ENCODE measurements at regions not wholly inside any gene's neighbourhood (a gene's known extent, or its start where the extent isn't known, plus 50 kb on each side); places are given as distances from the start of the nearest gene placed in this dataset.

DNA sequence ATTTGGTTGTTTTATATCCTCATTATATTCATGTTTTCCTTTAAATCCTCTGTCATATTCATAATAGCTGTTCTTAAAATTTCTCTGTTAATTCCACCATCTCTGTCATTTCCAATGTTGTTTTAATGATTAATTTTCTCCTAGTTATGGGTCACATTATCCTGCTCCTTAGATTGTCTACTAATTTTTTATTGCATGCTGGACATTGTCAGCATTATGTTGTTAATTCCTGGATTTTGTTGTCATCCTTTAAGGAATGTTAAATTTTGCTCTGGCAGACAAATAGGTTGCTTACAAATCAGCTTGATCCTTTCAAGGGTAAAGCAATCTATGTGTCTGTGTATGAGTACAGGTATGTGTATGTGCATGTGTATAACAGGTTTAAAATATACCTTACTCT lies 393.8 kb upstream of the POU3F1 start (continued):
- TF ChIP-seq ZNF671 (CRISPR knock-in tag; IDR thresholded peaks at IDR 0.05): no peak

DNA sequence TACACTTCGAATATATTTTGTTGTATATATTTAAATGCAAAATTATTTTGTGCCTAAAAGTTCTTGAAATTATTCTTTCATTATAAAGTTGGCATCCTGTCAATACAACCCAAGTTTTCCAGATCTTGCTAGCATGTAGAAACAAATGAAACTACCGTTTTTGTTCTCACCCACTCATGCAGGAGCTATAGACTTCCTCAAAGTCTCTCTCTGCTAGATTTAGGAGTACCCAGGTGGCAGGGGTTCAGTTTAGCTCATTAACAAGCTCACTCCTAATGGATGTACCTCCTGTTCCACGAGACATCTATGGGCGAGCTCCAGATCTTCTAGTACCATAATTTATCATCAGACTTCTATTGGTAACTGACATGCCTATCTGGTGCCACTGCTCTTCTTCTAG lies 390.2 kb upstream of the POU3F1 start:
- Mint-ChIP-seq H3K27ac (no peak overlapping the region), H3K36me3 (peaks cover 28% of the 10 kb centered on the region), H3K9me3 (peaks cover 17% of the 10 kb centered on the region), H3K4me1 (peaks cover 42% of the 10 kb centered on the region), H3K4me3 (no peak overlapping the region), H3K27me3 (ENCODE audit: low read depth) (no peaks in the 10 kb centered on the region)
- ATAC-seq (no peak), DNase-seq (ENCODE audit: low spot score) (no peak)
- TF ChIP-seq, protein P1, sequence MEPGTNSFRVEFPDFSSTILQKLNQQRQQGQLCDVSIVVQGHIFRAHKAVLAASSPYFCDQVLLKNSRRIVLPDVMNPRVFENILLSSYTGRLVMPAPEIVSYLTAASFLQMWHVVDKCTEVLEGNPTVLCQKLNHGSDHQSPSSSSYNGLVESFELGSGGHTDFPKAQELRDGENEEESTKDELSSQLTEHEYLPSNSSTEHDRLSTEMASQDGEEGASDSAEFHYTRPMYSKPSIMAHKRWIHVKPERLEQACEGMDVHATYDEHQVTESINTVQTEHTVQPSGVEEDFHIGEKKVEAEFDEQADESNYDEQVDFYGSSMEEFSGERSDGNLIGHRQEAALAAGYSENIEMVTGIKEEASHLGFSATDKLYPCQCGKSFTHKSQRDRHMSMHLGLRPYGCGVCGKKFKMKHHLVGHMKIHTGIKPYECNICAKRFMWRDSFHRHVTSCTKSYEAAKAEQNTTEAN (CRISPR knock-in tag; IDR thresholded peaks at IDR 0.05): no peak
- TF ChIP-seq, protein P2, sequence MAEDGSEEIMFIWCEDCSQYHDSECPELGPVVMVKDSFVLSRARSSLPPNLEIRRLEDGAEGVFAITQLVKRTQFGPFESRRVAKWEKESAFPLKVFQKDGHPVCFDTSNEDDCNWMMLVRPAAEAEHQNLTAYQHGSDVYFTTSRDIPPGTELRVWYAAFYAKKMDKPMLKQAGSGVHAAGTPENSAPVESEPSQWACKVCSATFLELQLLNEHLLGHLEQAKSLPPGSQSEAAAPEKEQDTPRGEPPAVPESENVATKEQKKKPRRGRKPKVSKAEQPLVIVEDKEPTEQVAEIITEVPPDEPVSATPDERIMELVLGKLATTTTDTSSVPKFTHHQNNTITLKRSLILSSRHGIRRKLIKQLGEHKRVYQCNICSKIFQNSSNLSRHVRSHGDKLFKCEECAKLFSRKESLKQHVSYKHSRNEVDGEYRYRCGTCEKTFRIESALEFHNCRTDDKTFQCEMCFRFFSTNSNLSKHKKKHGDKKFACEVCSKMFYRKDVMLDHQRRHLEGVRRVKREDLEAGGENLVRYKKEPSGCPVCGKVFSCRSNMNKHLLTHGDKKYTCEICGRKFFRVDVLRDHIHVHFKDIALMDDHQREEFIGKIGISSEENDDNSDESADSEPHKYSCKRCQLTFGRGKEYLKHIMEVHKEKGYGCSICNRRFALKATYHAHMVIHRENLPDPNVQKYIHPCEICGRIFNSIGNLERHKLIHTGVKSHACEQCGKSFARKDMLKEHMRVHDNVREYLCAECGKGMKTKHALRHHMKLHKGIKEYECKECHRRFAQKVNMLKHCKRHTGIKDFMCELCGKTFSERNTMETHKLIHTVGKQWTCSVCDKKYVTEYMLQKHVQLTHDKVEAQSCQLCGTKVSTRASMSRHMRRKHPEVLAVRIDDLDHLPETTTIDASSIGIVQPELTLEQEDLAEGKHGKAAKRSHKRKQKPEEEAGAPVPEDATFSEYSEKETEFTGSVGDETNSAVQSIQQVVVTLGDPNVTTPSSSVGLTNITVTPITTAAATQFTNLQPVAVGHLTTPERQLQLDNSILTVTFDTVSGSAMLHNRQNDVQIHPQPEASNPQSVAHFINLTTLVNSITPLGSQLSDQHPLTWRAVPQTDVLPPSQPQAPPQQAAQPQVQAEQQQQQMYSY (CRISPR knock-in tag; IDR thresholded peaks at IDR 0.05): no peak
- TF ChIP-seq ETV6 (CRISPR knock-in tag; IDR thresholded peaks at IDR 0.05) (no peak), ZNF263 (CRISPR knock-in tag; IDR thresholded peaks at IDR 0.05; ENCODE audit: low read depth) (no peak), ZNF671 (CRISPR knock-in tag; IDR thresholded peaks at IDR 0.05) (no peak), RORB (CRISPR knock-in tag; IDR thresholded peaks at IDR 0.05) (no peak), ZNF423 (CRISPR knock-in tag; IDR thresholded peaks at IDR 0.05) (no peak), SOX15 (CRISPR knock-in tag; IDR thresholded peaks at IDR 0.05) (no peak), EMX1 (CRISPR knock-in tag; IDR thresholded peaks at IDR 0.05) (no peak), NR3C1 (CRISPR knock-in tag; conservative IDR thresholded peaks at IDR 0.05; ENCODE audit: low read depth) (no peak), RELA (CRISPR knock-in tag; IDR thresholded peaks at IDR 0.05; ENCODE audit: borderline replicate concordance) (no peak)
- TF ChIP-seq, protein P3, sequence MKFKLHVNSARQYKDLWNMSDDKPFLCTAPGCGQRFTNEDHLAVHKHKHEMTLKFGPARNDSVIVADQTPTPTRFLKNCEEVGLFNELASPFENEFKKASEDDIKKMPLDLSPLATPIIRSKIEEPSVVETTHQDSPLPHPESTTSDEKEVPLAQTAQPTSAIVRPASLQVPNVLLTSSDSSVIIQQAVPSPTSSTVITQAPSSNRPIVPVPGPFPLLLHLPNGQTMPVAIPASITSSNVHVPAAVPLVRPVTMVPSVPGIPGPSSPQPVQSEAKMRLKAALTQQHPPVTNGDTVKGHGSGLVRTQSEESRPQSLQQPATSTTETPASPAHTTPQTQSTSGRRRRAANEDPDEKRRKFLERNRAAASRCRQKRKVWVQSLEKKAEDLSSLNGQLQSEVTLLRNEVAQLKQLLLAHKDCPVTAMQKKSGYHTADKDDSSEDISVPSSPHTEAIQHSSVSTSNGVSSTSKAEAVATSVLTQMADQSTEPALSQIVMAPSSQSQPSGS (CRISPR knock-in tag; IDR thresholded peaks at IDR 0.05; ENCODE audit: borderline replicate concordance, low read depth): no peak
- TF ChIP-seq, protein P4, sequence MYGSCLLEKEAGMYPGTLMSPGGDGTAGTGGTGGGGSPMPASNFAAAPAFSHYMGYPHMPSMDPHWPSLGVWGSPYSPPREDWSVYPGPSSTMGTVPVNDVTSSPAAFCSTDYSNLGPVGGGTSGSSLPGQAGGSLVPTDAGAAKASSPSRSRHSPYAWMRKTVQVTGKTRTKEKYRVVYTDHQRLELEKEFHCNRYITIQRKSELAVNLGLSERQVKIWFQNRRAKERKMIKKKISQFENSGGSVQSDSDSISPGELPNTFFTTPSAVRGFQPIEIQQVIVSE (CRISPR knock-in tag; IDR thresholded peaks at IDR 0.05; ENCODE audit: borderline replicate concordance): no peak
- TF ChIP-seq, protein P5, sequence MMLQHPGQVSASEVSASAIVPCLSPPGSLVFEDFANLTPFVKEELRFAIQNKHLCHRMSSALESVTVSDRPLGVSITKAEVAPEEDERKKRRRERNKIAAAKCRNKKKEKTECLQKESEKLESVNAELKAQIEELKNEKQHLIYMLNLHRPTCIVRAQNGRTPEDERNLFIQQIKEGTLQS (CRISPR knock-in tag; conservative IDR thresholded peaks at IDR 0.05): no peak
- TF ChIP-seq, protein P6, sequence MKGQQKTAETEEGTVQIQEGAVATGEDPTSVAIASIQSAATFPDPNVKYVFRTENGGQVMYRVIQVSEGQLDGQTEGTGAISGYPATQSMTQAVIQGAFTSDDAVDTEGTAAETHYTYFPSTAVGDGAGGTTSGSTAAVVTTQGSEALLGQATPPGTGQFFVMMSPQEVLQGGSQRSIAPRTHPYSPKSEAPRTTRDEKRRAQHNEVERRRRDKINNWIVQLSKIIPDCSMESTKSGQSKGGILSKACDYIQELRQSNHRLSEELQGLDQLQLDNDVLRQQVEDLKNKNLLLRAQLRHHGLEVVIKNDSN (CRISPR knock-in tag; IDR thresholded peaks at IDR 0.05): no peak
- TF ChIP-seq, protein P7, sequence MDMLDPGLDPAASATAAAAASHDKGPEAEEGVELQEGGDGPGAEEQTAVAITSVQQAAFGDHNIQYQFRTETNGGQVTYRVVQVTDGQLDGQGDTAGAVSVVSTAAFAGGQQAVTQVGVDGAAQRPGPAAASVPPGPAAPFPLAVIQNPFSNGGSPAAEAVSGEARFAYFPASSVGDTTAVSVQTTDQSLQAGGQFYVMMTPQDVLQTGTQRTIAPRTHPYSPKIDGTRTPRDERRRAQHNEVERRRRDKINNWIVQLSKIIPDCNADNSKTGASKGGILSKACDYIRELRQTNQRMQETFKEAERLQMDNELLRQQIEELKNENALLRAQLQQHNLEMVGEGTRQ (CRISPR knock-in tag; IDR thresholded peaks at IDR 0.05): no peak
- ChIA-PET POLR2A (no interaction called here), CTCF (interaction anchor here (1.0 to 1.1 kb wide), 2 partner anchors 53 to 55 kb away, joined by 3 to 4 read pairs; no protein-coding TSS in a partner anchor)

Data from WTC11 (cell line).